ENCODE measurements at regions not wholly inside any gene's neighbourhood (a gene's known extent, or its start where the extent isn't known, plus 50 kb on each side); places are given as distances from the start of the nearest gene placed in this dataset.
"Not testable (repeated sequence)": the region's sequence is repeated elsewhere in the genome, so short reads cannot be mapped to it uniquely, and the experiment has no call there.

DNA sequence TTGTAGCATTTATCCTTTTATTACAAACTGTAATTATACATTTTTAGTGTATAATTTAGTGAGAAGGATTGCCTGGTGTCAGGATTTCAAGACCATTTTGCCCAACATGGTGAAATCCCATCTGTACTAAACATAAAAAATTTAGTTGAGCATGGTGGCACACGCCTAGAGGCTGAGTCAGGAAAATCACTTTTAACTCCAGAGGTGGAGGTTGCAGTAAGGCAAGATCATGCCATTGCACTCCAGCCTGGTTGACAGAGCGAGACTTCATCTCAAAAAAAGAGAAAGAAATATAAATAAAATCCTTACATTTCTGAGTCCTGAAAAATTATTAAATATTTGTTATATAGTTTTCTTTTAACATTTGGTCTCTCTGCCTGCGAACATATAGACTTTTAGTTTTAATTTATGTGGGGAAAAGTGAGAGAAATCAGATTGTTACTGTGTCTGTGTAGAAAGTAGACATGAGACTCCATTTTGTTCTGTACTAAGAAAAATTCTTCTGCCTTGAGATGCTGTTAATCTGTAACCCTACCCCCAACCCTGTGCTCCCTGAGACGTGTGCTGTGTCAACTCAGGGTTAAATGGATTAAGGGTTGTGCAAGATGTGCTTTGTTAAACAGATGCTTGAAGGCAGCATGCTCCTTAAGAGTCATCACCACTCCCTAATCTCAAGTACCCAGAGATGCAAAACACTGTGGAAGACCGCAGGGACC, 99.5 kb downstream of the ZNF737 start:
- TF ChIP-seq, protein P1, sequence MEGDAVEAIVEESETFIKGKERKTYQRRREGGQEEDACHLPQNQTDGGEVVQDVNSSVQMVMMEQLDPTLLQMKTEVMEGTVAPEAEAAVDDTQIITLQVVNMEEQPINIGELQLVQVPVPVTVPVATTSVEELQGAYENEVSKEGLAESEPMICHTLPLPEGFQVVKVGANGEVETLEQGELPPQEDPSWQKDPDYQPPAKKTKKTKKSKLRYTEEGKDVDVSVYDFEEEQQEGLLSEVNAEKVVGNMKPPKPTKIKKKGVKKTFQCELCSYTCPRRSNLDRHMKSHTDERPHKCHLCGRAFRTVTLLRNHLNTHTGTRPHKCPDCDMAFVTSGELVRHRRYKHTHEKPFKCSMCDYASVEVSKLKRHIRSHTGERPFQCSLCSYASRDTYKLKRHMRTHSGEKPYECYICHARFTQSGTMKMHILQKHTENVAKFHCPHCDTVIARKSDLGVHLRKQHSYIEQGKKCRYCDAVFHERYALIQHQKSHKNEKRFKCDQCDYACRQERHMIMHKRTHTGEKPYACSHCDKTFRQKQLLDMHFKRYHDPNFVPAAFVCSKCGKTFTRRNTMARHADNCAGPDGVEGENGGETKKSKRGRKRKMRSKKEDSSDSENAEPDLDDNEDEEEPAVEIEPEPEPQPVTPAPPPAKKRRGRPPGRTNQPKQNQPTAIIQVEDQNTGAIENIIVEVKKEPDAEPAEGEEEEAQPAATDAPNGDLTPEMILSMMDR (IDR thresholded peaks at IDR 0.05) = not testable (repeated sequence)
- TF ChIP-seq EP300 (IDR thresholded peaks at IDR 0.05; ENCODE audit: low read depth); POLR2AphosphoS5 (IDR thresholded peaks at IDR 0.05); POLR2A (IDR thresholded peaks at IDR 0.05): not testable (repeated sequence)

Data from transverse colon (tissue), 4 donors.